Glutamatergic neuron (in vitro differentiated cells): ENCODE measurements at regions not wholly inside any gene's neighbourhood (a gene's known extent, or its start where the extent isn't known, plus 50 kb on each side); places are given as distances from the start of the nearest gene placed in this dataset.

Experiments used
- DNase-seq: peaks from one replicate; pipeline ENCODE4 v3.0.0; 2022
- H3K27ac Mint-ChIP-seq: one replicate; pipeline ENCODE4 v1.8.0; 2020; ENCODE audit warnings: mild to moderate bottlenecking, mixed read lengths, inconsistent platforms; ENCODE audit not compliant: unreplicated experiment
- H3K27me3 Mint-ChIP-seq: one replicate; pipeline ENCODE4 v1.8.0; 2020; ENCODE audit warnings: mild to moderate bottlenecking, moderate library complexity, mixed read lengths, inconsistent platforms; ENCODE audit not compliant: unreplicated experiment
- H3K36me3 Mint-ChIP-seq: one replicate; pipeline ENCODE4 v1.8.0; 2020; ENCODE audit warnings: mild to moderate bottlenecking, mixed read lengths, inconsistent platforms; ENCODE audit not compliant: unreplicated experiment
- H3K4me1 Mint-ChIP-seq: one replicate; pipeline ENCODE4 v1.8.0; 2020; ENCODE audit warnings: mild to moderate bottlenecking, low read depth, mixed read lengths, inconsistent platforms; ENCODE audit not compliant: unreplicated experiment
- H3K4me3 Mint-ChIP-seq: one replicate; pipeline ENCODE4 v1.8.0; 2020; ENCODE audit warnings: mild to moderate bottlenecking, mixed read lengths, inconsistent platforms; ENCODE audit not compliant: unreplicated experiment
- H3K9me3 Mint-ChIP-seq: one replicate; pipeline ENCODE4 v1.8.0; 2020; ENCODE audit warnings: mild to moderate bottlenecking, moderate library complexity, mixed read lengths, inconsistent platforms; ENCODE audit not compliant: unreplicated experiment
- TF ChIP-seq, protein P1 (sequence below): fragments of 200-600 bp; sonication (generic); IDR thresholded peaks from one replicate; pipeline ENCODE4 v1.5.0; 2021; ENCODE audit not compliant: partially characterized antibody, unreplicated experiment

DNA sequence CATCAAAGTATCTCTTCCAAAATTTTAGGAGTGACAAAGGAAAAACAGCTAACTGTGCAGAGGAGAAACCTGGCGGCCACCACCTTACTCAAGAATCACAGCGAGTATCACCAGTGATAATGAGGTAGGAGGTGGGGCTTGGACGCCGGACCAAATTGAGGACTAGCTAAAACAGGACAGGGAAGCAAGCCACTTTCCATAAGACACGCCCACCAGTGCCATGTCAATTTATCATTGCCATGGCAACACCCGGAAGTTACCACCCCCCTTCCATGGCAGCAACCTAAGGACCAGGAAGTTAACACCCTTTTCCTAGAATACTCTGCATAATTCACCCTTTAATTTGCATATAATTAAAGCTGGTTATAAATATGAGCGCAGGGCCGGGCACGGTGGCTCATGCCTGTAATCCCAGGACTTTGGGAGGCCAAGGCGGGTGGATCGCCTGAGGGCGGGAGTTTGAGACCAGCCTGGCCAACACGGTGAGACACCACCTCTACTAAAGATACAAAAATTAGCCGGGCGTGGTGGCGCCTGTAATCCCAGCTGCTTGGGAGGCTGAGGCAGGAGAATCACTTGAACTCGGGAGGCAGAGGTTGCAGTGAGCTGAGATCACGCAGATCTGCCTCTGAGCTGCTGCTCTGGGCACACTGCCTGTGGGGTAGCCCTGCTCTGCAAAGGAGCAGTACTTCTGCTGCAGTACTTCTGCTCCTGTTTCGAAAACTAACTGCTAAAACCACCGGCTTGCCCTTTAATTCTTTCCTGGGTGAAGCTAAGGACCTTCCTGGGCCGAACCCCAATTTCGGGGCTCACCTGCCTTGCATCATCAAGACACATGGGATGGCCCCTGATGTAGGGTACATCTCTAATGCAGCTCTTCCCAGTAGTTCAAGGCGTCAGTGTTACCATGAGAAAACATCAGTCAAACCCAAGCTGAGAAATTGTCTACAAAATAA lies 116.7 kb downstream of the HMX1 start:
- H3K27ac Mint-ChIP-seq, result no peak overlapping the region
- no peak overlapping the region for H3K4me3 Mint-ChIP-seq
- peaks cover under 1% of the 10 kb centered on the region for H3K4me1 Mint-ChIP-seq
- peaks cover under 1% of the 10 kb centered on the region for H3K27me3 Mint-ChIP-seq
- TF ChIP-seq, protein P1, sequence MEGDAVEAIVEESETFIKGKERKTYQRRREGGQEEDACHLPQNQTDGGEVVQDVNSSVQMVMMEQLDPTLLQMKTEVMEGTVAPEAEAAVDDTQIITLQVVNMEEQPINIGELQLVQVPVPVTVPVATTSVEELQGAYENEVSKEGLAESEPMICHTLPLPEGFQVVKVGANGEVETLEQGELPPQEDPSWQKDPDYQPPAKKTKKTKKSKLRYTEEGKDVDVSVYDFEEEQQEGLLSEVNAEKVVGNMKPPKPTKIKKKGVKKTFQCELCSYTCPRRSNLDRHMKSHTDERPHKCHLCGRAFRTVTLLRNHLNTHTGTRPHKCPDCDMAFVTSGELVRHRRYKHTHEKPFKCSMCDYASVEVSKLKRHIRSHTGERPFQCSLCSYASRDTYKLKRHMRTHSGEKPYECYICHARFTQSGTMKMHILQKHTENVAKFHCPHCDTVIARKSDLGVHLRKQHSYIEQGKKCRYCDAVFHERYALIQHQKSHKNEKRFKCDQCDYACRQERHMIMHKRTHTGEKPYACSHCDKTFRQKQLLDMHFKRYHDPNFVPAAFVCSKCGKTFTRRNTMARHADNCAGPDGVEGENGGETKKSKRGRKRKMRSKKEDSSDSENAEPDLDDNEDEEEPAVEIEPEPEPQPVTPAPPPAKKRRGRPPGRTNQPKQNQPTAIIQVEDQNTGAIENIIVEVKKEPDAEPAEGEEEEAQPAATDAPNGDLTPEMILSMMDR, result no peak
- peaks cover 2% of the 10 kb centered on the region for H3K9me3 Mint-ChIP-seq
- peaks cover 17% of the 10 kb centered on the region for H3K36me3 Mint-ChIP-seq
- DNase-seq, result no peak

DNA sequence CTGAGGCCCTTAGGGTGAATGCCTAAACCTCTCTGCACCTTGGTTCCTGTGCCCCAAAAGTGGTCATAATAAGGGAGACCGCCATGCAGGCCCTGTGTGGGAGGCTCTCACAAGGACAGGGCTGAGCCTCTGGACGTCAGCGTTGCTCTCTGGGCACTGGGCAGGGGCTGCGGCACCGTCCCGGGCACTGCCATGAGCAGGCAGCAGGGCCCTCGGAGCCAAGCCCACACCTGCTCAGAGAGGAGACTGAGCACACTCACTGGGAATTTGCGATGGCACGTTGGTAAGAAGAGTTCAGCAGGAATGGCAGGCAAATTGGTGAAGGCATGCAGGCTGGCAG lies 123.4 kb downstream of the HMX1 start:
- TF ChIP-seq, protein P1, result no peak
- no peak overlapping the region for H3K4me3 Mint-ChIP-seq
- no peaks in the 10 kb centered on the region for H3K27me3 Mint-ChIP-seq
- no peak overlapping the region for H3K27ac Mint-ChIP-seq
- peaks cover 2% of the 10 kb centered on the region for H3K4me1 Mint-ChIP-seq
- H3K36me3 Mint-ChIP-seq, result peaks cover 6% of the 10 kb centered on the region
- H3K9me3 Mint-ChIP-seq, result peaks cover 11% of the 10 kb centered on the region
- DNase-seq, result no peak

DNA sequence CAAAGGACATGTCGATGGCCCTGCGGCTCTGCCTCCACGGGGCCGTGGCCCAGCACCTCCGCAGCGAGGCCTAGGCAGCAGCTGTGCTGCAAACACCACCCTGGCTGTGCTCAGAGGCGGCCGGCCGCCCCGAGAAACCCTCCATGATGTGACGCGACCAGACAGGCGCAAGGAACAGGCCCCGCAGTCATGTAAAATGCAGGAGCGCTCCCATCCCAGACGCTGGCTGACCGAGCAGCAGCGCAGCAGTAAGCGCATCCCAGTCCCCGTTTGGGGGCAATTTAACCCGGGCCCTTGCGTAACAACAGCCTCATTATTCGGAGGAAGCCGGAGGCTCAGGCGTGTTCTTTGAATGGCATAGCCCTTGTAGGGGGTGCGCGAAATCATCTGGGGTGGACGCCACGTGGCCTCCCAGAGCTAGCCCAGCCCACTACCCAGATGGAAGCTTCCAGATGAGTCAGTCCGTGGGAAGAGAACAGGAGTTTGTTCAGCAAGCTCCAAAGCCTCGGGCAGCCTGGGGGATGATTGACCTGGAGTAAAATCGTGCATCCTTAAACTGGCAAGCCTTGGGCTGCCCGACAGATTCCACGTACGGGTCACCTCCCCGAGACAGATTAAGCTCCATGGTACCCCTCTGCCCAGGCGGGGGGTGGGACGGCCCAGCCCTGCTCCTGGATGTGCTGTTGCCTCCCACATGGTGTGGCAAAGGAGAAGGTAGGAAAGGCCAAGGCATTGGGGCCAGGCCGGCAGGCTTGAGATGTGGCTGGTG lies 124.0 kb downstream of the HMX1 start:
- Mint-ChIP-seq H3K27me3 (no peaks in the 10 kb centered on the region), H3K9me3 (peaks cover 15% of the 10 kb centered on the region), H3K27ac (no peak overlapping the region), H3K4me1 (peaks cover 2% of the 10 kb centered on the region), H3K4me3 (no peak overlapping the region), H3K36me3 (peaks cover 5% of the 10 kb centered on the region)
- no peak for DNase-seq
- TF ChIP-seq, protein P1, result no peak

DNA sequence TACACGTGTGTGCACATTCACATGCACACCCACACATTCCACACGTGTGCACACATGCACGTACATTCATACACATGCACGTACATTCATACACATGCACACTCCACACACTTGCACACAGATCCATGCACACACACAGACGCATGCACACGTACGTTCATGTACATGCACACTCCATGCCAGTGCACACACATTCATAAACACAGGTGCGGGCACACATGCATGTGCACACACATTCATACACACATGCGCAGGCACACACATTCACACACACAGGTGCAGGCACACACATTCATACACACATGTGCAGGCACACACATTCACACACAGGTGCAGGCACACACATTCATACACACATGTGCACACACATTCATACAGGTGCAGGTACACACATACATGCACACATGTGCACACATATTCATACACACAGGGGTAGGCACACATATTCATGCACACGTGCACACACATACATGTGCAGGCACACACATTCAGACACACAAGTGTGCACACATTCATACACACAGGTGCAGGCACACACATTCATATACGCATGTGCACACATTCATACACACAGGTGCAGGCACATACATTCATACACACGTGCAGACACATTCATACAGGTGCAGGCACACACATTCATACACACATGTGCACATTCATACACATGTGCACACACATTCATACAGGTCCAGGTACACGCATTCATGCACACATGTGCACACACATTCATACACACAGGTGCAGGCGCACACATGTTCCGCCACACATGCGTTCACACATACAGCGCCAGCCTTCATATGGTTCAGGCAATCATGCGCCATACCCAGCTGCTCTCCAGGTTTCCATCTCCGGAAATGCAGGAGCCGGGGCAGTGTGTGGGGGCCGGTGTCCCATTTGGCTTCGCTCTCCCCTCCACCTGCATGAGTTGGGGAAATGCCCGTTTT lies 124.8 kb downstream of the HMX1 start:
- TF ChIP-seq, protein P1, result no peak
- DNase-seq, result no peak
- H3K27me3 Mint-ChIP-seq, result no peaks in the 10 kb centered on the region
- peaks cover 5% of the 10 kb centered on the region for H3K36me3 Mint-ChIP-seq
- H3K4me1 Mint-ChIP-seq, result peaks cover 2% of the 10 kb centered on the region
- H3K9me3 Mint-ChIP-seq, result peaks cover 15% of the 10 kb centered on the region
- peak overlapping the region; percentile 1 for H3K4me3 Mint-ChIP-seq
- no peak overlapping the region for H3K27ac Mint-ChIP-seq
